Dermis microvascular lymphatic vessel endothelial cell (primary cell): ENCODE measurements at regions not wholly inside any gene's neighbourhood (a gene's known extent, or its start where the extent isn't known, plus 50 kb on each side); places are given as distances from the start of the nearest gene placed in this dataset.
"Not testable (repeated sequence)": the region's sequence is repeated elsewhere in the genome, so short reads cannot be mapped to it uniquely, and the experiment has no call there.

Source experiments
- DNase-seq, 2 donors: peaks; one replicate each; pipeline versions ENCODE4 v3.0.0 to v3.0.0-alpha.2; 2010; ENCODE audit warnings: low read depth in 2 of 2

DNA sequence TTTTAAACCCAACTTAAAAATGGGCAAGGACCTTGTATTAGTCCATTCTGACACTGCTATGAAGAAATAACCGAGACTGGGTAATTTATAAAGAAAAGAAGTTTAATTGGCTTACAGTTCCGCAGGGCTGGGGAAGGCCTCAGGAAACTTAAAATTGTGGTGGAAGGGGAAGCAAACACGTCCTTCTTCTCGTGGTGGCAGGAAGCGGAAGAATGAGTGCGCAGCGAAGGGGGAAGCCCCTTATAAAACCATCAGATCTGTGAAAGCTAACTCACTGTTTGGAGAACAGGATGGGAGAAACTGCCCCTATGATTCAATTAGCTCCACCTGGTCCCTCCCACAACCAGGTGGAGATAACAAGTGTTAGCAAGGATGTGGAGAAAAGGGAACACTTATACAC, 237.7 kb downstream of the SEC16B start:
- DNase-seq, result no peak

DNA sequence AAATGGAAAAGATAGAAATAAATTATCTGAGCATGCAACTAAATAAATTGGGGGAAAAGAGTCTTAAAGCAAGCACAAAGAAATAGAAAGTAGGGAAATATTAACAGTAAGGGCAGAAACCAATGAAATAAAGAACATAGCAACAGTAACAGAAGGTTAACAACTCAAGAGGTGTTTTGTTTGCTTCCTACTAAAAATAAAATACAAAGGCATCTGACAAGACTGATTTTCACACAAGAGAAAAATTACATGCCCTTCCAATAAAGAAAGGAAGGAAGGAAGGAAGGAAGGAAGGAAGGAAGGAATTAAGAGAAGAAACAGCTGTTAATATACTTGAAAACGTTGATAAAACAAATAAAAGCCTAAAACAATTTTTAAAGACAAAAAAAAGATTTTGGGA, 240.2 kb downstream of the SEC16B start:
- no peak for DNase-seq

DNA sequence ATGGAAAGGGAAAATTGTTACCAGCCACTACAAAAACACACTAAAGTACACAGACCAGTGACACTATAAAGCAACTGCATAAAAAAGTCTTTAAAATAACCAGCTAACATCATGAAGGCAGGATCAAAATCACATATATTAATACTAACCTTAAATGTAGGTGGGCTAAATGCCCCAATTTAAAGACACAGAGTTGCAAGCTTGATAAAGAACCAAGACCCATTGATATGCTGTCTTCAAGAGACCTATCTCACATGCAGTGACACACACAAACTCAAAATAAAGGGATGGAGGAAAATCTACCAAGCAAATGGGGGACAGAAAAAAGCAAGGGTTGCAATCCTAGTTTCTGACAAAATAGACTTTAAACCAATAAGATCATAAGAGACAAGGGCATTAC, 246.3 kb downstream of the SEC16B start:
- DNase-seq, result no peak

DNA sequence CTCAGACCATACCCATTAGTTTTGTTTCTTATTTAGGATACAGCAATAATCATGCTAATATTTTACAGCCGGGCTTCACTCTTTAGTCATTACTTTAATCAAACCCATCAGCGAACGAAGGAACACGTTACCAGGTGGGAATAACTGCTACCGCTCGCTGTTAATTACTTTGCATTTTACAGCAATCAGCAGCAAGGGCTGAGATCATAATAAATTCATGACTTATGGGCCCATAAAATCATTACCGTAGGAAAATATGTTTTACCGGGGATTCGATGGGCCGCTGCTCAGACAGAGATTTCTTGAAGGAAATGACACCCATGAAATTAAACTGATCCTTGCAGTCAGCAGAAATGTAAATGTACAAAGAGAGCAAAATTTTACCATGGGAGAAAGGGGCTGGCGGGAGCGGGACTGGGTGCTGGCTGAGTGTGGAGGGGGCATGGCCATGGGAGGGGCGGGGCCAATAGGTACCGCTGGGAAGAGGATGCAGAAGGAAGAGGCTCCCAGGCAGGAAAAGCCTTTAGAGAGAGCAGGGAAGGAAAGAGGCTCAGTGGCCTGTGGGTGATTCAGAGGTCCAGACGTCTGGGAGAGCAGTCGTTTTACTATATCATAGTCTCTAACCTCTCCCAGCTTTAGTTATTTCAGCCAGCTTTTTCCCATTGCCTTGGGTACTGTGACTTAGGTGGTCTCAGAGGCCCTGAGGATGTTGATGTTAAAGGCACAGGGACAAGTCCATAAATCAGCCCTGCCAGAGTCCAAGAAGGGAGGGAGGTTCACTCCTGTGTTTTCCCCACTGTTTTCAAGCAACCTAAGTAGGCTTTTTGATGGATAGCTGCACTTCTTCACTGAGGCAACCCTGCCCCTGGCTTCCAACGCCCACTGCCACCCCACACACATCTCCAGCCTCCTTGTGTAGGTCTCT, 258.9 kb downstream of the SEC16B start:
- no peak for DNase-seq

DNA sequence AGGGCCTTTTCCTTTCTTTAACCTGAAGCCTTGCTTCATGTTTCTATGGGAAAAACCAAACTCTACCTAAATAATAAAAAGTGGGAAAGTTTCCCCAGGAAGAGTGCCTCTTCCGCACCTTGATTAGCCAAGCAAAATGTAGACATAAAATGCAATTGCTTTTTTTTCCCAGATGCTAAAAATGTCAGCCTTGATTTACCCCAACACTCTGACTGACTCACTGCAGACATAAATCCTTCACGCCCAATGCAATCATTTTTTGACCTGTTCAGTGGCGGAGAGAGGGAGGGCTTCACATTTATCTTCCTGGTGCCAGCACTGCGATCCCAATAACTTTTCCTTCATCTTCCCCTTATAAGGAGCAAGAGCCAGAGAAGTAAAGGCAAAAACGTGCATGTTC, 261.5 kb downstream of the SEC16B start:
- DNase-seq, result no peak

DNA sequence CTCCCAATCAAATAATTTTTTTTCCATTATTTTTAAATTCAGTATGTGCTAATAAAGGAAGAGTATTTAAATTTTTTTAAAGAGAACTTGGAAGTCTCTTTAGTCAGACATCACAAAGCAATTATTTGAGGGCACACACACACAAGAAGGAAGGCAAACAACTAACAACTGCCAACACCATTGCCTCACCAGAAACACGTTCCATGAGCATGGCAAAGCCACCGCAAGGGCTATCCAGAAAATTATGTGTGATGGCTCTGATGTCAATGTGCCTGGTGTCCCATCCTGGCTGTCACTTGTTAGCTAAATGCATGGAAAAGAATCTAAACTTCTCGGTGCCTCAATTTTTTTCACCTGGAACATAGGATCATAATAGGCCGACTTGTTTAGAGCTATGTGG, 262.9 kb downstream of the SEC16B start:
- no peak for DNase-seq

DNA sequence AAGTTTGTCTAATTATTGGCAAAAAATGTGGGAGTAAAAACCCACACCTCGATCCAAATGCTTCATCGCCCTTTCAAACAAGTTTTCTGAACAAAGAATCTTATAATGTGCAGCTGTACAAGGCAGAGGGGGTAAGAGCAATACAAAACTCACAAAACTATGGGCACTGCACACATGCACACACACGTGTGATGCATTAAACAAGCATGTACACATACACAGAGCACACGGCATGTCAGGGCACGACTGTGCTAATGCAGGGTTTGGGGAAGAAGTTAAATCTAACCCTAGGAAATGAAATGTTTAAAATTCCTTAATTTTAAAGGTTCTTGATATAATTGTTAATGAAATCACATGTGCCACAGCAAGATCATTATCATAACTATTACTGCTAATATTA, 264.0 kb downstream of the SEC16B start:
- no peak for DNase-seq

DNA sequence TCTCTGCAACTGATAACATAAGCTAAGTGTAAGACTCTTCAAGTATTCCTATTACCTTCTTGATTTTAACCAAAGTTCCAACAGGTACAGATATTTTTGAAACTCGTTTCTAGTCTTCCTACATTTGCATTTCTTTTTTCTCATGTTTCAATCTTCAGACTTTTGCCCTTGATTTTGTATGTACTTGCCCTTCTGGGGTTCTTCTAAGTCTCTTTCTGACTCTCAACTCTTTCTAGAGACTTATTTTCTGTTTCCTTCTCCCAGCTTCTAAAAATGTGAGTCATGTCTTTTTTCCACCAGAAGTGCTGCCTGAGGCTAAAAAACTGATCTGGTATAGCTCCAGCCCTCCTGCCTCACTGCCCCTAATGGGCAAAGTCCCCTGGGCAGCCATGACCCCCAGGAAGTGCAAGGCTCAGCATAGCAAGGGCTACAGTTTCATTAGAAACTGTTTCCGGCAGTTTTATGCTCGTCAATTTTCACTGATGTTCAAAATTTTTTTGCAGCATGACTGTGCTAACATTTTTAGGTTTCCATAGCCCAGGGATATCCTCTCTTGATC, 265.9 kb downstream of the SEC16B start:
- DNase-seq, result no peak

DNA sequence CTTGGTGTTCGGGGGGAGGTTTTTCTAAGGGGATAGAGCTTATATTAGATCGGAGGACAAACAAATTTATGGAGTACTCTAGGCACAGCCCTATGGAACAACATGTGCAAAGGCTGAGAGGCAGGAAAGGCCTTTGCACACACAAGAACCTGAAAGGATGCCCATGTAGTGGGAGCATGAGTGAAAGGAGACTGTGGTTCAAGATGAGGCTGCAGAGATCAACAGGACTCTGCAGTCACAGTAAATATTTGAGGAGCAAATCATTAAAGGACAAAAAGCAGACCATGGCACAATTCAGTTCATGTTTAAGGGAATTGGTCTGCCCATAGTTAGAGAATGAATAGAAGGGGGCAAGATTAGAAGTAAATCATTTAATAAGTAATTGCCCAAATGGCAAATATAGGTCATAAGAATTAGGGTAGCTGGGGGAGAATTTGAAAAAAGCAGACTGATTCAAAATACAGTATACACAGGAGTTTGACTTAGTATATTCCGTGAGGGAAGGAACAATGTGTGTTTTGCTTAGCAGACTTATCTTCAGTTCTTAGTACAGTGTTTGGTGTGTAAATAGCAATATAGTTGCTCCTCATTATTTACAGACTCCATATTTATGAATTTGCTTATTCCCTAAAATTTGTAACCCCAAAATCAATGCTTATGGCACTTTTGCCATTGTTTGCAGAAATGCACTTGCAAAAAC, 268.1 kb downstream of the SEC16B start:
- DNase-seq, result no peak

DNA sequence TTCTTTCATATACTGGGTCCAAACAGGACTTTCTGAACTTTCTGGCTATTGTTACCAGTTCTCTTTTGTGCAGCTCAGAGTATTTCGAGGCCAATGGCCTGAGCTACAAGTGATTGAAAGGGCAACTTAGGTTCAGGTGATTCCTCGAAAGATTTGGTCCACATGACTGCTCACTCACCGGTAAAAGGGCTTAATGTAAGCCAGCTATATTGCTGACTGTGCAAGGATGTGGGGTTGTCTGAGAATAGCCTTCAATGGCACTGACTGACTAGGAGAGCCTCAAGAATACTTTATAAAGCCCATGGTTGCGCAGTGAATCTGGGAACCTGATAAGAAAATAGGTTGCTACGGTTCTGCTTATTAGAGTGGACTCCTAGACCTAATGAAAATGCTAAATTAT, 269.0 kb downstream of the SEC16B start:
- DNase-seq, result no peak

DNA sequence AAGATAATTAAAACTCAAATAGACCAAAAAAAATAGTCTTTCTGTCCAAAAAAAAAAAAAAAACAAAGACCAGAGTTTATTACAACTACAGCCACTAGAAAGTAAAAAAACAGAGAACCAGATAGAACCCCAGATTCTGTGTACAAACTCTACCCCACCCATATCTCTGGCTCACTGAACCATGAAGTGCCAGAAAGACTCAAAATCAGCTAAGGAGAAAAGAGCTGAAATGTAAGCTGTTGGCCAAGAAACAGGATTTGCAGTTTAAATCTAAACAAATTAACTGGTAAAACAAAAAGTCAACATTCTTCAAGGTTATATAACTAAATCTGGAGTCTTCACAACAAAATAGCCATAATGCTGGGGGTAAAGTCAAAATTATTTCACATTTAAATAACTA, 278.9 kb downstream of the SEC16B start:
- no peak for DNase-seq

DNA sequence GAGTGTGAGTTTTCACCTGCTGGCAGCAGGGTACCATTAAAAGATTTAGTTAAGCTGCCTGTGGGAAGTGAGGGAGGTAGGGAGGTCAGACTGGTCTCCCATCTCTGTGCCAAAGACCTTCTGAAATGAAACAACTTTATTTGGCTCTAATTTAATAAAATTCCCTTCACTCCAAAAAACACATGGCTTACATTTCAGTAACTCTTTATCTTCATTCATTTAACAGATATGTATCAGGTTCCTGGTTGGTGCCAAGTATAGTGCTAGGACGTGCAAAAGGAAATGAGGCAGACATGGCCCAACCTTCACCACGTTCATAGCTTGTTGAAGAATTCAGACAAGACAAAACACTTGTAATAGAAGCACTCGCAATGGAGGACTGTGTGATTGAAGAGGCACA, 282.3 kb downstream of the SEC16B start:
- DNase-seq, result no peak

DNA sequence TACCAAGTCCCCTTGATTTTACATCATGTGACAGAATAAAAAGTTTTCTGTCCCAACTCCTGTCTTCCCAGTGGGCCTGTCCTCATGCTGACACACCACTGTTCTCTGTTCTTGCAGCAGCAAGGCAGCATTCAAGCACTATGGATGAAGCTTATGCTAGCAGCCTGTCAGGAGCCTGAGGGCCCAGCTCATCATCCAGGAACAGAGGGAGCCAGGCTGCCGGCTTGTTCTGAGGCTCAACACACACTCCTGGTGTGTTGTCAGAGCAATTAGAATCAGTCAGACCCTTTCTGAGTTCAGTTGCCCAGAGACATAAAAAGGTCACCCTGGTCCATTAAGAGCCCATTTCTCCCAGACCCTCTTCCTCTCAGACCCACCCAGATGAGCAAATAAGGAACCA, 282.9 kb downstream of the SEC16B start:
- DNase-seq, result no peak

DNA sequence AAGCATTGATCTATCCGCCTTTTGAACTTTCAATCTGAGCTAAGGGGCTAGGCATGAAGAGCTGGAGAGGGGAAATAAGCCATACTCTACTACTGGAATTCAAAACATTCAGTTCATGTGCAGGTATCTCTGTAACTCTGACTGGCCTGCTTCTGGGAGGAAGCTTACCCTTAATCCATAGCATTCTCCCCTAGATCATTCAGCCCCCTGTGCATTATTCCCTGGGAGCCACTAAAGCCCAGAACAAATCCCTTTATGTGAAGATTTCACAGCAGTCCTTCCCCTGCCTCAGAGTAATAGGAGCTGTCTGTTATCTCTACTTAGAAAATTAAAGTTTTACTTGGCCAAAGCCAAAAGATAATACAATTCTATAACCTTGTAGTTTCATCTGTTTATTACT, 300.7 kb downstream of the SEC16B start:
- no peak for DNase-seq

DNA sequence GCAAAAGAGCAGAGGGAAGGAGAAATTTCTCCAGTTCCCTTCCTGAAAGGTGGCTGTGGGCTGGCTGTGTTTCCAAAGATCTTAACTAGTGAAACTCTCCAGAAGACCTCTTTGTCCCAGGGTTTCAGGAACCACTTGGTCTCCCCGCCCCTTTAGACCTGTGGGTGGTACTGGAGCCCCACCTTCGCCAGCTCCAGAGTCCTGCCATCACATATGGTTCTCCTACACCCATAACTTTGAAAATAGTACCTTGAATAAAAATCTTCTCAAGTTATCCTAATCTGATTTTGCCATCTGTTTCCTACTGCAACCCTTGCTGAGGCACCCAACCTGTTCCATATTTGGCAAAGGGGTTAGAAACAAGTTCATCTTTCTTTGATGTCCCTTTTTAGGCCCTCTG, 303.9 kb downstream of the SEC16B start:
- no peak for DNase-seq

DNA sequence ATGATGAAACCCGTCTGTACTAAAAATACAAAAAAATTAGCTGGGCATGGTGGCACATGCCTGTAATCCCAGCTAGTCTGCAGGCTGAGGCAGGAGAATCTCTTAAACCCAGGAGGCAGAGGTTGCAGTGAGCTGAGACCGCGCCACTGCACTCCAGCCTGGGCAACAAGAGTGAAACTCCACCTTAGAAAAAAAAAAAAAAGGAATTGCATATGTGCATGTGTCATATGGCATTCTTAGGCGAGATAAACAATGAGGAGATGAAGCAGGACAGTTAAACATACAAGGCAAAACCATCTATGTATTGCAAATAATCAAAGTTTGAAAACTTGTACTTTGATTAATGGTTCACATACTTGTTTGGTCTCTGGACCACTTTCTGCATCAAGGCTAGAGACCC, 305.1 kb downstream of the SEC16B start:
- not testable (repeated sequence) for DNase-seq

DNA sequence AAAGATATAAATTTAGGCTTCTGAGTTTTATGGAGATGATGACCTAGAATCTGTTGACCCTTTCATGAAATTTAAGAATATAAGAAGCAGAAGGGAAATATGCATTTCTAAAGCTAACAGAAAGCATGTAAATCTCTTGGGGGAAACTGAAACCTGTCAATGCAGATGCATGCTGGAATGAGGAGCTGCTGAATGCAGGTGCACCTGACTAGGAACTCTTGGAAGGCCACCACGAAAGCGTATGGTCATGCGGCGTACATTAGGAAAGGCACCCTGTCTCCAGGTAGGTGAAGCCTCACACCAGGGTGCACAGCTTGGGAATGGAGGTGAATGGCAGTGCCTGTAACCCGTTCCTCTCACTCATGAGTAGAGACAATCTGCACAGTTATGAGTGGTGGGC, 309.7 kb downstream of the SEC16B start:
- no peak for DNase-seq

DNA sequence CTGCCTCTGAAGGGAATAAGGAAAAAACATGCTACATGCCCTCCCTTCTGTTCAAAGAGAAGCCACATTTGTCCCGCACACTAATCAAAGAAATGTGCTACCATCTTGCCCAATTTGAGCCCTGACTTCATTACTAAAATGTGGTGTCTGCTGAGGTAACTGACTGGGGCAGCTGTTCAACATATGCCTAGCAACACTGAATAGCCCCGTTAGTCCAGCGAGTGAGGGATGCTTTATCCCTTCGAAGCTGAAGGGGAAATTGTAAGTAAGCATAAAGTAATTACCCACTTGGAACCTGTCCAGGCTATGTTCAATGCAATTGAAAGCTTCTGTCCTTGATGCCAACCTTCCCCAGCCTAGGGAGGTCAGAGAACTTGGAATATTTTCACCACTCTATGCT, 310.6 kb downstream of the SEC16B start:
- no peak for DNase-seq

DNA sequence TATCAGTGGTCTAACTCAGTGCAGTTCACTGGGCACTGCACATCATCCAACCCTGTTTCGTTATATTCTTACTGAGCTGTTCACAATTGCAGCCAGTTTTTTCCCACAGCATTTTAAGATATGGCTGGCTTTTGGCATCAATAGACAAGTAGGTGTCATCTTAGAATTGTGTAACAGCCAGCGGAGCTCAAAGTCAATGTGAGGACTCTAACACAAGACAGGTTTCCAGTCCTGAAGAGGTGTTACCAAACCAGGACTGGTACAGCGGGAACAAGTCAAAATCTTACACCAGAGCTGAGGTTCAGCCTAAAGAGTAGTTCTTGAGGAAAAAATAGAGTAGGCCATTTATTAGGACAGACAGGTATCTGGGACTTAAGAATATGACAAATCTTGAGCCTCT, 313.3 kb downstream of the SEC16B start:
- no peak for DNase-seq

DNA sequence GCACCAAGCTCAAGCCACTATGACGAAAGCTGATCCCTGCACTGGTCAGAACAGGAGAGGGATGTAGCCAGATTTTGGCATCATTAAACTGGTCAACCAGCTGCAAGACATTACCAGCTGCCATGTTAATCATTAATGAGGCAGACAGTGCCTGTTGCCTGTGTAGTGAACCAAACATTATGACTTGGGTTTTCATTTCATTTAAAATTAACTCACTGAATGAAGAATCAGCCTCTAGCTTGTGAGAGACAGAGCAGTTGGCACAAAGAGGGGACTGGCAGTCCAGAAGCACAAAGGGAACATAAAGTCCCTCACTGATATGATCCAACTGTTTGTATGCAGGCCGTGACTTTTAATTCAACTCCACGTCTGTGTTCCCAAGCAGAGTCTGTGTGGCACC, 318.9 kb downstream of the SEC16B start:
- DNase-seq, result no peak

DNA sequence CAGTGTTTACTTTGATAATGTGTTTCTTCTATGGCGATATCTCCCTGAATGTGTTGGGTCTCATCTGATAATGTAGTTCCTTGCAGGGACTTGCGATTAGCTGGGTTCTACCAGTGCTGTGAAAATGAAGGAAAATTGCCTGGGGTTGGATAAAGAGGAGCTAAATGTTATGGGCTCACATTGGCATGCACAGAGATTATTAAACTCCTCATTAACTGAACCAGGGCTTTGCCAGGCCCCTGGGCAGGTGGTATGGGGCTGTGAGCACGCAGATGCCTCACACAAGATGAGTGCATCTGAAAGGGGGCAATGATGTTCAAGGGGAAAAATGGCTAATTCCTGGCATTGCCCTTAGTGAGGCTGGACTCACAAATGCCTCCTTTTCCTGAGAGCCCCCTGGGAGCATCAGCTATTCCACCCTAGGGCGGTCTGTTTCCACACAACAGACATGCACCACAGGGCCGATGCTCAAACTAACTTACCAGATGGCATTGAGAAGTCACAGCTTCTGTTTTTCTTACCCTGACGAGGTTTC, 321.1 kb downstream of the SEC16B start:
- no peak for DNase-seq

DNA sequence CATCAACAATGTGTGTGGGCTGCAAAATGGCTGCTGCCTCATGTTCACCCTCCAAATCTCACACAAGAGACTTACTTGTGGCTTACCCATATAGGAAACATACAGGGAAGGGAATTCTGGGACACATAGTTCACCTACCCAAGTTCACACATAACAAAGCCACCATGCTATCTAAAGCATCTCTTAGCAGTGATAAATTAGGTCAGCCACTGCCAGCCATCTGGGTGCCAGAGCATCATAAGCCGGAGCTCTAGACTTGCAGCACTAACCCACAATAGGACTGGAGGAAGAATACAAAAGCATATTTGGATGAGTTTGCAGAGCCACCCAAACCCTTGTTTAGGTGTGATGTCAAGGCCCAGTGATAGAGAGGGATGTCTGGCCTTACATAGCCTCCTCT, 321.7 kb downstream of the SEC16B start:
- DNase-seq, result no peak
